ENCODE measurements at regions not wholly inside any gene's neighbourhood (a gene's known extent, or its start where the extent isn't known, plus 50 kb on each side); places are given as distances from the start of the nearest gene placed in this dataset.

- DNase-seq (peak in 2 of 6 donors; percentile 9 to 32), ATAC-seq (no peak), FAIRE-seq (no peak)
- intact Hi-C loops (cut with DNase I) = no loop called here
- TF ChIP-seq CTCF (IDR thresholded peaks at IDR 0.05) = no peak
- no peaks in the 10 kb centered on the region for H3K9me3 ChIP-seq
- no peaks in the 10 kb centered on the region for H3K4me1 ChIP-seq
- no peak overlapping the region for H3K27ac ChIP-seq
- H3K36me3 ChIP-seq = no peaks in the 10 kb centered on the region
- 85 to 99% methylated on average over 5 of the region's 5 CpGs for WGBS, 2 donors
- H3K4me3 ChIP-seq = no peak overlapping the region
- H3K27me3 ChIP-seq = no peaks in the 10 kb centered on the region
These were observed 67.3 kb upstream of the SPRY2 start for GRCh38 chr13:80408270-80408669.

DNA sequence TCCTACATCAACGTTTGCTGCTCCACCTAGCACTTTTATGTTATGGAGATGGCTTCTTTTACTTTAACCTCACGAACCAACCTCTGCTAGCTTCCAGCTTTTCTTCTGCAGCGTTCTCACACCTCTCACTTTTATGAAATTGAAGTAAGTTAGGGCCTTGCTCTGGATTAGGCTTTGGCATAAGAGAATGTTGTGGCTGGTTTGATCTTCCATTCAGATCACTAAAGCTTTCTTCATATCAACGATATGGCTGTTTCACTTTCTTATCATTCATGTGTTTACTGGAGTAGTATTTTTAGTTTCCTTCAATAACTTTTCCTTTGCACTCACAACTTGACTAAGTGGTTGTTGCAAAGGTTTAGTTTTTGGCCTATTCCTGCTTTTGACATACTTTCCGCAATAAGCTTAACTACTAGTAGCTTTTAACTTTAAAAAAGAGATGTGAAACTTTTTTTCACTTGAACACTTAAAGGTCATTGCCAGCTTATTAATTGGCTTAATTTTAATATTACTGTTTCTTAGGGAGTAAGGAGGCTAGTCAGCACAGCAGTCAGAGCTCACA is 60.0 kb upstream of the SPRY2 start:
- peaks cover 0 to 4% (median 0%) of the 10 kb centered on the region in 3 donors for H3K4me1 ChIP-seq
- 70 to 72% methylated on average over 5 of the region's 5 CpGs for WGBS, 2 donors
- no peaks in the 10 kb centered on the region for H3K9me3 ChIP-seq
- DNase-seq = no peak
- H3K27ac ChIP-seq = no peak overlapping the region
- no peaks in the 10 kb centered on the region for H3K36me3 ChIP-seq
- no peak for ATAC-seq
- no peak for TF ChIP-seq CTCF (IDR thresholded peaks at IDR 0.05)
- no peak for FAIRE-seq
- intact Hi-C loops (cut with DNase I) = no loop called here
- H3K4me3 ChIP-seq = no peak overlapping the region
- H3K27me3 ChIP-seq = no peaks in the 10 kb centered on the region

DNA sequence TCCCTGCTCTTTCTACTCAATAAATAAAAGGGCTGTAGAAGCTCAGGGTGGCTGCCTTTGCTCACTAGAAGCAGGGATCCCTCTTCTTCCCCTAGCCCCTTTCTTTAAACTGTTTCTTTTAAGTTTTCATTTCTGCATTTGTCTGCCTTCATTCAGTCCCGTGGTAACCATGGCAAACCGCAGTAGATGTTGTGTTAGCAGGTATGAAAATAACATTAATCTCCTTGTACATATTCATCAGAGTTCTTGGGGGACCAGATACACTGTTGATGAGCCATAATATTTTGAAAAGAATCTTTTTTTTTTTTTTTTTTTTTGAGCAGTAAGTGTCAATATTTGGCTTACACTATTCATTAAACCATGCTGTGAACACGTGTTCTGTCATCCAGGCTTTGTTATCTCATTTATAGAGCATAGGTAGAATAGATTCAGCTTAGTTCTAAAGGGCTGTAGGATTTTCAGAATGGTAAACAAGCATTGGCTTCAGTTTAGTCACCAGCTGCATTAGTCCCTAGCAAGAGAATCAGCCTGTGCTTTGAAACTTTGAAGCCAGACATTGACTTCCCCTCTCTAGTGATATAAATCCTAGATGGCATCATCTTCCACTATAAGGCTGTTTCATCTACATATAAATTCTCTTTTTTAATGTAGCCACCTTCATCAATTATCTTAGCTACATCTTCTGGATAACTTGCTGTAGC is 59.4 kb upstream of the SPRY2 start:
- peak in 3 of 4 donors; percentile 35 to 52 (median 49) for ATAC-seq

DNA sequence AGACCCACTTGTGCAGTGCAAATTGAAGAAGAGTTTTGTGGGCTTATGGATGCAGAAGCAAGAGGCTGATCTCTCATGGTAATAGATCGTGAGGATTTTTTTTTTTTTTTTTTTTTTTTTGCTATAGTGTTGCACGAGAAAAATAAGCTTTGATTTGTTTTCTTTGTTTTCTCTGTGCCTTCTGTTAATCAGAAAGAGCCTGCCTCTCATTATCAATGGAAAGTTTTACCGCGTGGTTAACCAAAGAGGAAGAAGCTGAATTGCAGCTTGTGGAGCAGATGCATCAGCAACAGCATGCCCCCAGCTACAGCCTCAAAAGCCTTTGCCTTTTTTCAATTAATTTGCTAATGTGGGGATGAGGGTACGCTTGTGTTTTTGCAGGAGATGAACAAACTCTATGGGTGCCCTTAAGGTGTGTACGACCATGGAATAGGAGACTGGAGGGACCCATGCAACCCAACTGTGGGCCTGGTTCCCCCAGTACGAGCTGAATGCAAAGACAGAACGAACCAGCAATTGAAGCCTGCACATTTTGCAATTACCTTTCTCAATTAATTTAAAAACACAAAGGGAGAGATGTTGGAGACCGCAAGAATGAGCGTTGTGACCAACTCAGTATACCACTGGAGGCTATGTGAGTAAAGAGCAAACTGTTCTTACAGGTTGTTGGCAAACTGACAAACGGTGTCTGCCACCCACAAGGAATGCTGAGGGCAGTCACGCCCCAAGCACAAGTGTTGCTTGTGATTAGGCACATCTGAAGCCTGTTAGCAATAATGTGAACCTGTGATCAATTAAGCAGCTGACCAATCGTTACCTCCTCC is 58.6 kb upstream of the SPRY2 start:
- intact Hi-C loops (cut with DNase I) = no loop called here
- peaks cover 0 to 3% (median 0%) of the 10 kb centered on the region in 4 donors for H3K27me3 ChIP-seq
- H3K36me3 ChIP-seq = no peaks in the 10 kb centered on the region
- 77 to 82% methylated on average over 13 of the region's 13 CpGs for WGBS, 2 donors
- no peak overlapping the region for H3K27ac ChIP-seq
- H3K4me1 ChIP-seq = peaks cover 0 to 4% (median 0%) of the 10 kb centered on the region in 3 donors
- no peak overlapping the region for H3K4me3 ChIP-seq
- FAIRE-seq (no peak), DNase-seq (peak in 1 of 6 donors; percentile 13), ATAC-seq (peak in 3 of 4 donors; percentile 53 to 70 (median 68))
- no peak for TF ChIP-seq CTCF (IDR thresholded peaks at IDR 0.05)
- no peaks in the 10 kb centered on the region for H3K9me3 ChIP-seq

More for the DNA sequence above, 59.4 kb upstream of the SPRY2 start:
- TF ChIP-seq CTCF (IDR thresholded peaks at IDR 0.05) = no peak
- H3K27me3 ChIP-seq = no peaks in the 10 kb centered on the region
- peaks cover 0 to 4% (median 0%) of the 10 kb centered on the region in 3 donors for H3K4me1 ChIP-seq
- no peaks in the 10 kb centered on the region for H3K9me3 ChIP-seq
- intact Hi-C loops (cut with DNase I) = no loop called here
- H3K4me3 ChIP-seq = no peak overlapping the region
- no peak overlapping the region for H3K27ac ChIP-seq
- 51 to 54% methylated on average over 3 of the region's 3 CpGs for WGBS, 2 donors
- no peaks in the 10 kb centered on the region for H3K36me3 ChIP-seq
- FAIRE-seq (no peak), DNase-seq (no peak)

Data from pancreas (tissue), 10 donors.